HepG2 (cell line): ENCODE measurements at regions not wholly inside any gene's neighbourhood (a gene's known extent, or its start where the extent isn't known, plus 50 kb on each side); places are given as distances from the start of the nearest gene placed in this dataset.

Experiments
- ATAC-seq: fragments of 200-7000 bp; cut with Tn5 transposase; 3 replicates; pipeline ENCODE4 v1.9.1; 2020; ENCODE audit warnings: mild to moderate bottlenecking, moderate library complexity
- BruUV-seq: library from RNA; stranded (reverse); fragments of 400-500 nt; replicated peaks from 2 replicates; lab custom pipeline; 2021; lab: Mats Ljungman, UMichigan
- CTCF ChIA-PET: fragments of 300-600 bp; formaldehyde crosslinking; extraction: SDS; loops from one replicate; lab custom pipeline; 2021; ENCODE audit warnings: low total read pairs, inconsistent platforms, low intra/inter-chr PET ratio; lab: Yijun Ruan, JAX
- POLR2A ChIA-PET: fragments of 350-600 bp; sonication (Branson Sonifier 250); formaldehyde crosslinking; loops from one replicate; lab custom pipeline; 2020; ENCODE audit warnings: antibody characterized with exemption, inconsistent platforms; lab: Yijun Ruan, JAX
- DNase-seq: peaks from one replicate; pipeline ENCODE4 v3.0.0-alpha.2; 2015; ENCODE audit warnings: low spot score
- FAIRE-seq: peaks from 3 replicates; lab custom pipeline; 2011; peaks lifted over from hg19 to GRCh38; lab: Jason Lieb, UNC
- H2AFZ ChIP-seq: one replicate; pipeline ENCODE4 v1.6.1; 2011; ENCODE audit warnings: low read length, inconsistent platforms
- H3K27ac ChIP-seq: fragments of 300-600 bp; 3 replicates; pipeline ENCODE4 v1.8.0; 2011; ENCODE audit warnings: mixed run types, mild to moderate bottlenecking, mixed read lengths, low read length, inconsistent platforms; ENCODE audit not compliant: insufficient read depth; ENCODE audit errors: extremely low read length
- H3K27me3 ChIP-seq, 2 experiments: fragments of 200-600 bp in 1 of 2; 2 replicates in 1 of 2; 3 replicates in 1 of 2; pipeline versions ENCODE4 v1.6.0 to v1.8.0; 2011; ENCODE audit warnings: low read length in 2 of 2, mild to moderate bottlenecking in 2 of 2, moderate library complexity in 2 of 2, inconsistent platforms in 1 of 2; ENCODE audit not compliant: insufficient read depth in 2 of 2, control insufficient read depth in 1 of 2
- H3K36me3 ChIP-seq, 2 experiments: fragments of 200-600 bp in 1 of 2; replicated peaks in 1 of 2; 2 replicates in 1 of 2; 3 replicates in 1 of 2; pipeline versions ENCODE4 v1.5.1 to v1.8.0; 2011; ENCODE audit warnings: low read length in 2 of 2, inconsistent platforms in 1 of 2; ENCODE audit not compliant: insufficient read depth in 2 of 2, control insufficient read depth in 1 of 2
- H3K4me1 ChIP-seq: 2 replicates; pipeline ENCODE4 v1.5.1; 2012; ENCODE audit warnings: low read length, inconsistent platforms; ENCODE audit not compliant: insufficient read depth
- H3K4me2 ChIP-seq: 2 replicates; pipeline ENCODE4 v1.6.0; 2011; ENCODE audit warnings: low read depth, low read length, inconsistent platforms
- H3K4me3 ChIP-seq, 3 experiments: fragments of 200-600 bp in 1 of 3; sonication (generic), shearing (Covaris generic) in 1 of 3; replicated peaks in 1 of 3; 2 replicates each; pipeline ENCODE4 v1.5.1; 2011 to 2016; ENCODE audit warnings: low read length in 3 of 3, inconsistent platforms in 2 of 3, low read depth in 2 of 3, mild to moderate bottlenecking in 2 of 3, control low read depth in 1 of 3, mixed read lengths in 1 of 3; ENCODE audit not compliant: insufficient read depth in 1 of 3
- H3K79me2 ChIP-seq: one replicate; pipeline ENCODE4 v1.6.1; 2011; ENCODE audit warnings: low read length, inconsistent platforms; ENCODE audit not compliant: insufficient read depth
- H3K9ac ChIP-seq: 2 replicates; pipeline ENCODE4 v1.6.0; 2011; ENCODE audit warnings: mild to moderate bottlenecking, low read depth, low read length, inconsistent platforms; ENCODE audit not compliant: insufficient read depth
- H3K9me3 ChIP-seq: 2 replicates; pipeline ENCODE4 v1.5.1; 2012; ENCODE audit warnings: mild to moderate bottlenecking, low read length
- H4K20me1 ChIP-seq: 2 replicates; pipeline ENCODE4 v1.6.0; 2011; ENCODE audit warnings: inconsistent platforms, mild to moderate bottlenecking, low read length, moderate library complexity; ENCODE audit not compliant: insufficient read depth
- CREB1 ChIP-seq, 2 experiments: fragments of 450-650 bp in 1 of 2; IDR thresholded peaks; 2 replicates each; pipeline ENCODE4 v1.6.1; 2016 to 2017; ENCODE audit warnings: control low read depth in 1 of 2, mild to moderate bottlenecking in 1 of 2, missing compliant biosample characterization in 1 of 2, missing genetic modification characterization in 1 of 2
- ELK4 ChIP-seq: sonication (generic); formaldehyde crosslinking; IDR thresholded peaks from 2 replicates; pipeline ENCODE4 v1.9.0; 2021; ENCODE audit warnings: missing genetic modification reagents, borderline replicate concordance
- ETS1 ChIP-seq: sonication (generic); formaldehyde crosslinking; IDR thresholded peaks from 2 replicates; pipeline ENCODE4 v1.4.0; 2020; ENCODE audit warnings: missing genetic modification reagents
- MAZ ChIP-seq, 2 experiments: sonication (generic) in 1 of 2; formaldehyde crosslinking in 1 of 2; IDR thresholded peaks; 2 replicates each; pipeline versions ENCODE4 v1.5.0 to v1.6.1; 2012 to 2020; ENCODE audit warnings: low read depth in 2 of 2, mild to moderate bottlenecking in 2 of 2, borderline replicate concordance in 1 of 2, improper control_type of control experiment in 1 of 2, low read length in 1 of 2, missing genetic modification reagents in 1 of 2, moderate library complexity in 1 of 2
- NFATC3 ChIP-seq: sonication (generic); formaldehyde crosslinking; IDR thresholded peaks from 2 replicates; pipeline ENCODE4 v1.5.1; 2020; ENCODE audit warnings: mild to moderate bottlenecking, missing genetic modification reagents
- REPIN1 ChIP-seq: sonication (generic); formaldehyde crosslinking; IDR thresholded peaks from 2 replicates; pipeline ENCODE4 v1.8.0; 2022; ENCODE audit warnings: missing genetic modification reagents, low read depth, mild to moderate bottlenecking, borderline replicate concordance
- ZBTB10 ChIP-seq: sonication (generic); formaldehyde crosslinking; IDR thresholded peaks from 2 replicates; pipeline ENCODE4 v1.4.0; 2020; ENCODE audit warnings: missing genetic modification reagents, borderline replicate concordance
- ZBTB8A ChIP-seq: sonication (generic); formaldehyde crosslinking; IDR thresholded peaks from 2 replicates; pipeline ENCODE4 v1.4.0; 2020; ENCODE audit warnings: mild to moderate bottlenecking, low read depth, missing genetic modification reagents, borderline replicate concordance
- ZFP36L2 ChIP-seq: sonication (generic); formaldehyde crosslinking; IDR thresholded peaks from 2 replicates; pipeline ENCODE4 v1.4.0; 2020; ENCODE audit warnings: missing genetic modification reagents
- ZFYVE20 ChIP-seq: sonication (generic); formaldehyde crosslinking; IDR thresholded peaks from 2 replicates; pipeline ENCODE4 v1.8.0; 2023; ENCODE audit warnings: low read depth, mild to moderate bottlenecking, moderate library complexity, missing genetic modification reagents, borderline replicate concordance
- ZNF136 ChIP-seq: sonication (generic); formaldehyde crosslinking; IDR thresholded peaks from 2 replicates; pipeline ENCODE4 v1.8.1; 2022; ENCODE audit warnings: low read depth, mild to moderate bottlenecking, moderate library complexity, missing genetic modification reagents
- ZNF430 ChIP-seq: sonication (generic); formaldehyde crosslinking; IDR thresholded peaks from 2 replicates; pipeline ENCODE4 v1.9.0; 2021; ENCODE audit warnings: mild to moderate bottlenecking, missing genetic modification reagents
- ZNF580 ChIP-seq: IDR thresholded peaks from 2 replicates; pipeline ENCODE4 v1.6.1; 2016; ENCODE audit warnings: low read depth, borderline replicate concordance
- ZNF709 ChIP-seq: sonication (generic); formaldehyde crosslinking; IDR thresholded peaks from 2 replicates; pipeline ENCODE4 v1.5.0; 2020; ENCODE audit warnings: mild to moderate bottlenecking, missing genetic modification reagents
- ZNF737 ChIP-seq: sonication (generic); formaldehyde crosslinking; IDR thresholded peaks from 2 replicates; pipeline ENCODE4 v1.5.0; 2020; ENCODE audit warnings: missing genetic modification reagents, mild to moderate bottlenecking, borderline replicate concordance
- ZNF788 ChIP-seq: sonication (generic); formaldehyde crosslinking; IDR thresholded peaks from 2 replicates; pipeline ENCODE4 v1.5.0; 2020; ENCODE audit warnings: mild to moderate bottlenecking, missing genetic modification reagents, borderline replicate concordance
- ZNF879 ChIP-seq: sonication (generic); formaldehyde crosslinking; IDR thresholded peaks from 2 replicates; pipeline ENCODE4 v1.8.1; 2023; ENCODE audit warnings: missing genetic modification reagents
- WGBS: methylation state at CpG from one replicate; pipeline ENCODE4 v1.1.6; 2017; ENCODE audit warnings: low lambda C conversion rate; 5-methylcytosine and 5-hydroxymethylcytosine counted together
- in situ Hi-C: cut with HindIII; loops from 2 replicates; pipeline ENCODE4 v1.10.0; 2017; ENCODE audit warnings: low pct_unique_long_range_greater_than_20kb; ENCODE audit not compliant: extremely low pct_ligation_motif_present
- intact Hi-C: fragments of 100-400 bp; cut with micrococcal nuclease; formaldehyde crosslinking; loops from one replicate; pipeline ENCODE4 v1.10.0; 2022; ENCODE audit not compliant: unreplicated experiment

GRCh38 chr9:124105266-124105665 lies 93.7 kb downstream of the LHX2 start:
- H3K79me2 ChIP-seq: no peaks in the 10 kb centered on the region
- 29% methylated on average over 3 of the region's 3 CpGs for WGBS
- no peaks in the 10 kb centered on the region for H4K20me1 ChIP-seq
- no peak overlapping the region for H2AFZ ChIP-seq
- intact Hi-C loops (no loop called here), in situ Hi-C loops (no loop called here)
- ChIA-PET CTCF (no interaction called here), POLR2A (no interaction called here)
- H3K4me3 ChIP-seq: no peak overlapping the region
- no peak overlapping the region for H3K9ac ChIP-seq
- H3K27me3 ChIP-seq: peaks cover 3 to 28% of the 10 kb centered on the region in 2 experiments; a peak in 3 of 5 replicates
- no peaks in the 10 kb centered on the region for H3K36me3 ChIP-seq
- H3K27ac ChIP-seq: no peak overlapping the region
- H3K9me3 ChIP-seq: no peaks in the 10 kb centered on the region
- BruUV-seq: no TSS peak
- no peak for TF ChIP-seq ZNF136 (CRISPR knock-in tag)
- no peak for TF ChIP-seq ETS1 (CRISPR knock-in tag)
- TF ChIP-seq ZNF580 (CRISPR knock-in tag): no peak
- no peak for TF ChIP-seq ZFP36L2
- no peak for TF ChIP-seq MAZ (IDR thresholded peaks at IDR 0.05; ENCODE audit: borderline replicate concordance, low read depth, low read length)
- no peak for TF ChIP-seq MAZ (CRISPR knock-in tag; IDR thresholded peaks at IDR 0.05; ENCODE audit: low read depth)
- no peak for TF ChIP-seq ELK4 (CRISPR knock-in tag)
- TF ChIP-seq CREB1 (IDR thresholded peaks at IDR 0.05): no peak
- TF ChIP-seq CREB1 (CRISPR knock-in tag; IDR thresholded peaks at IDR 0.05): no peak
- no peak for TF ChIP-seq ZFYVE20 (CRISPR knock-in tag)
- no peak for TF ChIP-seq ZBTB10 (CRISPR knock-in tag)
- no peak for TF ChIP-seq ZNF709 (CRISPR knock-in tag)
- TF ChIP-seq ZNF788: no peak
- no peak for TF ChIP-seq ZNF430 (CRISPR knock-in tag)
- no peak for TF ChIP-seq REPIN1
- TF ChIP-seq ZNF737 (CRISPR knock-in tag): no peak
- TF ChIP-seq ZNF879: no peak
- TF ChIP-seq NFATC3 (CRISPR knock-in tag): no peak
- no peak for TF ChIP-seq ZBTB8A (CRISPR knock-in tag)
- ATAC-seq (no peak), FAIRE-seq (no peak), DNase-seq (no peak)
- no peaks in the 10 kb centered on the region for H3K4me1 ChIP-seq
- no peak overlapping the region for H3K4me2 ChIP-seq
